DND-41 (cell line): ENCODE measurements at regions not wholly inside any gene's neighbourhood (a gene's known extent, or its start where the extent isn't known, plus 50 kb on each side); places are given as distances from the start of the nearest gene placed in this dataset.

ENCODE experiments used
- CTCF ChIP-seq: IDR thresholded peaks from 2 replicates; pipeline ENCODE4 v1.5.1; 2012; ENCODE audit warnings: borderline replicate concordance, low read length, moderate library complexity, mild to moderate bottlenecking; ENCODE audit not compliant: poor library complexity, severe bottlenecking; ENCODE audit errors: extremely low read depth
- EZH2 ChIP-seq: IDR thresholded peaks from 3 replicates; pipeline ENCODE4 v1.6.1; 2012; ENCODE audit warnings: borderline replicate concordance, low read depth, mild to moderate bottlenecking, moderate library complexity, low read length, inconsistent platforms; ENCODE audit not compliant: severe bottlenecking

- TF ChIP-seq CTCF (no peak), EZH2 (no peak)
Observed at GRCh38 chr17:34739386-34739785, 160.0 kb downstream of the TMEM132E start.
